Panc1 (cell line): ENCODE measurements at regions not wholly inside any gene's neighbourhood (a gene's known extent, or its start where the extent isn't known, plus 50 kb on each side); places are given as distances from the start of the nearest gene placed in this dataset.

Source experiments
- POLR2AphosphoS5 ChIP-seq: IDR thresholded peaks from 2 replicates; pipeline ENCODE4 v1.6.1; 2012; ENCODE audit warnings: mild to moderate bottlenecking, low read depth, low read length, moderate library complexity
- SIN3A ChIP-seq: IDR thresholded peaks from 2 replicates; pipeline ENCODE4 v1.6.1; 2012; ENCODE audit warnings: low read depth, mild to moderate bottlenecking, low read length, moderate library complexity, borderline replicate concordance; ENCODE audit not compliant: insufficient read depth
- TF ChIP-seq, protein P1 (sequence below): fragments of 450-650 bp; IDR thresholded peaks from 2 replicates; pipeline ENCODE4 v1.5.1; 2017; ENCODE audit warnings: mild to moderate bottlenecking

DNA sequence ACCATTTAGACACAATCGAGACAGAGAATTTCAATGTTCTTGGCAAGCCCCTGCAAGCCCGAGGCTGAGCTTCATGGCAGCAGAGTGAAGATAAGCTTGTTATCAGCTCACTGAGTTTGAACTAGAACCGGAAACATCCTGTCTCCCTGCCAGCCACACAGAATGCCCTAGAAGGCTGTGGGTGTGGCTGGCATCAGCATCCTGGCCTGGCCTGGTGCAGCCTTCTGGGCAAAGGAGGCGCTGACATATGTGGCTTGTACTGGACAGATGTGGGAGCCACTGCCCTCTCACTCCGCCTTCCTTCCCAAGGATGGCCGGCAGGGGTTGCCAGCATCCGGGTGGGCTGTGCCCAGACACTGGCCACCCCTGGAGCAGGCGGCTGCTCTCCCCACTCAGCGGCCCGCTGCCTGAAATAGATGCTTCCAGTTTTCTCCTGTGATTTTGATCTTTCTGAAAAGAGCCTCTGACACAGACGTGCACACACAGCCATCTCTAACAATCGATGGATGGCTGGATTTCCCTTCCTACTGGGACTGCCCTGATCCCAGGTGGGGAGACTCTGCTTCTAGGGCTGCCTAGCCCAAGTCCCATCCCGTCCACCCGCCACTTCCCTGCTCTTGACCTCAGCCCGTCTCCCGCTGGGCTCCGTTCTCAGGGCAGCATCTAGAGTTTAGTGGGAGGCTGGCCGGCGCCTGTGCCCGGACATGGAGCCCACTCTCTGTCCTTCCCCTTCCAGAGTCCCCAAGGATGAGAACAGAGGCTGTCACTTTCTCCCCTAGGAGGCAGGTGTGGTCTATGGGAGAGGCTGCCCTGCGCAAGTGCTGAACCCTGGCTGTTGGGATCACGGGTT, 149.7 kb downstream of the CTTN start:
- TF ChIP-seq, protein P1, sequence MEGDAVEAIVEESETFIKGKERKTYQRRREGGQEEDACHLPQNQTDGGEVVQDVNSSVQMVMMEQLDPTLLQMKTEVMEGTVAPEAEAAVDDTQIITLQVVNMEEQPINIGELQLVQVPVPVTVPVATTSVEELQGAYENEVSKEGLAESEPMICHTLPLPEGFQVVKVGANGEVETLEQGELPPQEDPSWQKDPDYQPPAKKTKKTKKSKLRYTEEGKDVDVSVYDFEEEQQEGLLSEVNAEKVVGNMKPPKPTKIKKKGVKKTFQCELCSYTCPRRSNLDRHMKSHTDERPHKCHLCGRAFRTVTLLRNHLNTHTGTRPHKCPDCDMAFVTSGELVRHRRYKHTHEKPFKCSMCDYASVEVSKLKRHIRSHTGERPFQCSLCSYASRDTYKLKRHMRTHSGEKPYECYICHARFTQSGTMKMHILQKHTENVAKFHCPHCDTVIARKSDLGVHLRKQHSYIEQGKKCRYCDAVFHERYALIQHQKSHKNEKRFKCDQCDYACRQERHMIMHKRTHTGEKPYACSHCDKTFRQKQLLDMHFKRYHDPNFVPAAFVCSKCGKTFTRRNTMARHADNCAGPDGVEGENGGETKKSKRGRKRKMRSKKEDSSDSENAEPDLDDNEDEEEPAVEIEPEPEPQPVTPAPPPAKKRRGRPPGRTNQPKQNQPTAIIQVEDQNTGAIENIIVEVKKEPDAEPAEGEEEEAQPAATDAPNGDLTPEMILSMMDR, result no peak
- TF ChIP-seq POLR2AphosphoS5 (no peak), SIN3A (no peak)
